ENCODE measurements at regions not wholly inside any gene's neighbourhood (a gene's known extent, or its start where the extent isn't known, plus 50 kb on each side); places are given as distances from the start of the nearest gene placed in this dataset.

DNA sequence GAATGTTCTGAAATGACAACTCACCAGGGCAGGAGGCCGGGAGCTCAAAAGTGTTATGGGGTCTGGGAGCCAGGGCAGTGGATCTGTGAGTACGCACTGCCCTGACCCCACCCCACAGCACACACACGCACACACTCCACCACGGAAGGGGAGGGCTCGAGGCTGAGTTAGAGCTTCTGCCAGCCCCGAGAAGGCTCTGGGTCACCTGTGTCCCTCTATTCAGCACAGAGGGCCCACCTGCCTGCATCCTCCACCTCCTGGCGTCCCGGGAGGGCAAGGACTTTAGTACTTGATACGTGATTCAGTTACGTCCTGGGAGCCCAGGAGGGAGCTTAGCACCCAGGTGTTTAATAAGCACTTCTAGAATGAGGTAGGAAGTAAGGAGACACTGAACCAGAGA, 190.0 kb upstream of the GPR12 start:
- TF ChIP-seq, protein P1, sequence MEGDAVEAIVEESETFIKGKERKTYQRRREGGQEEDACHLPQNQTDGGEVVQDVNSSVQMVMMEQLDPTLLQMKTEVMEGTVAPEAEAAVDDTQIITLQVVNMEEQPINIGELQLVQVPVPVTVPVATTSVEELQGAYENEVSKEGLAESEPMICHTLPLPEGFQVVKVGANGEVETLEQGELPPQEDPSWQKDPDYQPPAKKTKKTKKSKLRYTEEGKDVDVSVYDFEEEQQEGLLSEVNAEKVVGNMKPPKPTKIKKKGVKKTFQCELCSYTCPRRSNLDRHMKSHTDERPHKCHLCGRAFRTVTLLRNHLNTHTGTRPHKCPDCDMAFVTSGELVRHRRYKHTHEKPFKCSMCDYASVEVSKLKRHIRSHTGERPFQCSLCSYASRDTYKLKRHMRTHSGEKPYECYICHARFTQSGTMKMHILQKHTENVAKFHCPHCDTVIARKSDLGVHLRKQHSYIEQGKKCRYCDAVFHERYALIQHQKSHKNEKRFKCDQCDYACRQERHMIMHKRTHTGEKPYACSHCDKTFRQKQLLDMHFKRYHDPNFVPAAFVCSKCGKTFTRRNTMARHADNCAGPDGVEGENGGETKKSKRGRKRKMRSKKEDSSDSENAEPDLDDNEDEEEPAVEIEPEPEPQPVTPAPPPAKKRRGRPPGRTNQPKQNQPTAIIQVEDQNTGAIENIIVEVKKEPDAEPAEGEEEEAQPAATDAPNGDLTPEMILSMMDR (IDR thresholded peaks at IDR 0.05; ENCODE audit: unreplicated experiment) = no peak
- peaks cover 16% of the 10 kb centered on the region for H3K27me3 Mint-ChIP-seq (ENCODE audit: unreplicated experiment)
- no peaks in the 10 kb centered on the region for H3K36me3 Mint-ChIP-seq (ENCODE audit: insufficient read depth, unreplicated experiment)
- CTCF ChIA-PET = no interaction called here
- H3K4me3 Mint-ChIP-seq (ENCODE audit: low read depth, unreplicated experiment) = no peak overlapping the region
- DNase-seq = no peak
- no peaks in the 10 kb centered on the region for H3K9me3 Mint-ChIP-seq (ENCODE audit: low read depth, unreplicated experiment)
- intact Hi-C loops (cut with micrococcal nuclease; ENCODE audit: unreplicated experiment) = no loop called here
- H3K4me1 Mint-ChIP-seq (ENCODE audit: low read depth, unreplicated experiment) = no peaks in the 10 kb centered on the region
- no peak overlapping the region for H3K27ac Mint-ChIP-seq (ENCODE audit: unreplicated experiment)
- BruUV-seq (replicated peaks) = no TSS peak

- H3K4me3 Mint-ChIP-seq (ENCODE audit: low read depth, unreplicated experiment) = no peak overlapping the region
- no TSS peak for BruUV-seq (replicated peaks)
- no peaks in the 10 kb centered on the region for H3K36me3 Mint-ChIP-seq (ENCODE audit: insufficient read depth, unreplicated experiment)
- H3K9me3 Mint-ChIP-seq (ENCODE audit: low read depth, unreplicated experiment) = no peaks in the 10 kb centered on the region
- TF ChIP-seq, protein P1 (IDR thresholded peaks at IDR 0.05; ENCODE audit: unreplicated experiment) = no peak
- H3K4me1 Mint-ChIP-seq (ENCODE audit: low read depth, unreplicated experiment) = no peaks in the 10 kb centered on the region
- H3K27me3 Mint-ChIP-seq (ENCODE audit: unreplicated experiment) = peaks cover 23% of the 10 kb centered on the region
- DNase-seq = no peak
- intact Hi-C loops (cut with micrococcal nuclease; ENCODE audit: unreplicated experiment) = no loop called here
- H3K27ac Mint-ChIP-seq (ENCODE audit: unreplicated experiment) = no peak overlapping the region
- CTCF ChIA-PET = no interaction called here
These were observed 189.3 kb upstream of the GPR12 start for GRCh38 chr13:26949701-26950502.

GRCh38 chr13:26948353-26948752, 187.8 kb upstream of the GPR12 start:
- intact Hi-C loops (cut with micrococcal nuclease; ENCODE audit: unreplicated experiment) = no loop called here

DNA sequence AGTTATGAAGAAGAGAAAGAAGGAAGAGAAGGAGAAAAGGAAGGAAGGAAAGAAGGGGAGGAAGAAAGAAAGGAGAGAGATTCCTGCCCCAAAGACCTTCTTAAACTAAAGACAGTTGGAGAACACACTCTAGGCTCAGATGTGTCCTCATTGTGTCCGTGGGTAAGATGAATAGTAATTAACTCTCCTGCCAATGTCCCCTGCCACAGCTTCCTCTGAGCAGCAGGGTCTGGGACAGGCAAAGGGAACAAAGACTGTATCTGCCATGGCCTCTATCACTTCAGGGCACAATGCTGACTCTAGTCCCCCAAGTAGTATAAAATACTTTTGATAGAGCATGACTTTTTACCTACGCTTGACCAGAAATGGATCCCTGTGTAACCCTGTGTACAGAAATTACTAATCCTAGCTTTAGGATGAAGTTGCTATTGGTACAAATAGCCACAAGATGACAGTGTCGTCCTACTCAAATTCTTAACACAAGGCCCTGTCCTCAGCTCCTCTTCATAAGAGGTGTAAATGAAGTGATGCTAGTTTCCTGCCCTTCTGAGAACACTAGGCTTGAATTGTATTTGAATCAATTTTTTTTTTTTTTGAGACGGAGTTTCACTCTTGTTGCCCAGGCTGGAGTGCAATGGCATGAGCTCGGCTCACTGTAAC, 186.2 kb upstream of the GPR12 start:
- BruUV-seq (replicated peaks) = no TSS peak
- CTCF ChIA-PET = interaction anchor here (0.6 to 2.0 kb wide), 19 partner anchors 10 to 1119 kb away, joined by 3 to 14 read pairs (median 4); no protein-coding TSS in a partner anchor
- DNase-seq = no peak
- no peak overlapping the region for H3K27ac Mint-ChIP-seq (ENCODE audit: unreplicated experiment)
- TF ChIP-seq, protein P1 (IDR thresholded peaks at IDR 0.05; ENCODE audit: unreplicated experiment) = peak; percentile 22
- H3K27me3 Mint-ChIP-seq (ENCODE audit: unreplicated experiment) = peaks cover 52% of the 10 kb centered on the region
- H3K4me3 Mint-ChIP-seq (ENCODE audit: low read depth, unreplicated experiment) = no peak overlapping the region
- no peaks in the 10 kb centered on the region for H3K4me1 Mint-ChIP-seq (ENCODE audit: low read depth, unreplicated experiment)
- no peaks in the 10 kb centered on the region for H3K36me3 Mint-ChIP-seq (ENCODE audit: insufficient read depth, unreplicated experiment)
- intact Hi-C loops (cut with micrococcal nuclease; ENCODE audit: unreplicated experiment) = loop anchor here (1.0 to 2.0 kb wide), 3 partner anchors 334 to 412 kb away; no protein-coding TSS in a partner anchor
- no peaks in the 10 kb centered on the region for H3K9me3 Mint-ChIP-seq (ENCODE audit: low read depth, unreplicated experiment)

More at GRCh38 chr13:26948353-26948752, 187.8 kb upstream of the GPR12 start:
- Mint-ChIP-seq H3K4me3 (ENCODE audit: low read depth, unreplicated experiment) (no peak overlapping the region), H3K27me3 (ENCODE audit: unreplicated experiment) (peaks cover 36% of the 10 kb centered on the region), H3K36me3 (ENCODE audit: insufficient read depth, unreplicated experiment) (no peaks in the 10 kb centered on the region), H3K4me1 (ENCODE audit: low read depth, unreplicated experiment) (no peaks in the 10 kb centered on the region), H3K27ac (ENCODE audit: unreplicated experiment) (no peak overlapping the region), H3K9me3 (ENCODE audit: low read depth, unreplicated experiment) (no peaks in the 10 kb centered on the region)
- DNase-seq = no peak
- CTCF ChIA-PET = no interaction called here
- TF ChIP-seq, protein P1 (IDR thresholded peaks at IDR 0.05; ENCODE audit: unreplicated experiment) = no peak
- no TSS peak for BruUV-seq (replicated peaks)

All from Calu3 (cell line).